ENCODE measurements at regions not wholly inside any gene's neighbourhood (a gene's known extent, or its start where the extent isn't known, plus 50 kb on each side); places are given as distances from the start of the nearest gene placed in this dataset.

DNA sequence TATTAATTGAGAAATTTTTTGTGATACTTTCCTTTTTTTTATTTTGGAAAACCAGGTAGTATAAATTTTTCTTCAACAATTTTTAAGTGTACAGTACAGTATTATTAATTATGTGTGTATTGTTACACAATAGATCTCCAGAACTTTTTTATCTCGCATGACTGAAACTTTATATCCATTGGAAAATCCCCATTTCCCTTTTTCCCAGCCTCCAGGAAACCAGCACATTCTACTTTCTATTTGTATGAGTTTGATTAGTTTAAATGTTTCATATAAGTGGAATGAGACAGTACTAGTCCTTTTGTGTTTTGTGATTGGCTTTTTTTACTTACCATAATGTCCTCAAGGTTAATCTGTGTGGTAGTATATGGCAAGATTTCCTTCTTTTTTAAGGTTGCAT lies 399.5 kb upstream of the ARGLU1 start:
- TF ChIP-seq POLR2AphosphoS5 (IDR thresholded peaks at IDR 0.05) (no peak), EP300 (IDR thresholded peaks at IDR 0.05) (no peak)
- TF ChIP-seq, protein P1, sequence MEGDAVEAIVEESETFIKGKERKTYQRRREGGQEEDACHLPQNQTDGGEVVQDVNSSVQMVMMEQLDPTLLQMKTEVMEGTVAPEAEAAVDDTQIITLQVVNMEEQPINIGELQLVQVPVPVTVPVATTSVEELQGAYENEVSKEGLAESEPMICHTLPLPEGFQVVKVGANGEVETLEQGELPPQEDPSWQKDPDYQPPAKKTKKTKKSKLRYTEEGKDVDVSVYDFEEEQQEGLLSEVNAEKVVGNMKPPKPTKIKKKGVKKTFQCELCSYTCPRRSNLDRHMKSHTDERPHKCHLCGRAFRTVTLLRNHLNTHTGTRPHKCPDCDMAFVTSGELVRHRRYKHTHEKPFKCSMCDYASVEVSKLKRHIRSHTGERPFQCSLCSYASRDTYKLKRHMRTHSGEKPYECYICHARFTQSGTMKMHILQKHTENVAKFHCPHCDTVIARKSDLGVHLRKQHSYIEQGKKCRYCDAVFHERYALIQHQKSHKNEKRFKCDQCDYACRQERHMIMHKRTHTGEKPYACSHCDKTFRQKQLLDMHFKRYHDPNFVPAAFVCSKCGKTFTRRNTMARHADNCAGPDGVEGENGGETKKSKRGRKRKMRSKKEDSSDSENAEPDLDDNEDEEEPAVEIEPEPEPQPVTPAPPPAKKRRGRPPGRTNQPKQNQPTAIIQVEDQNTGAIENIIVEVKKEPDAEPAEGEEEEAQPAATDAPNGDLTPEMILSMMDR (IDR thresholded peaks at IDR 0.05): no peak
